COR-L47 (cell line): ENCODE measurements at regions not wholly inside any gene's neighbourhood (a gene's known extent, or its start where the extent isn't known, plus 50 kb on each side); places are given as distances from the start of the nearest gene placed in this dataset.

ENCODE experiments used
- DNase-seq: peaks from one replicate; lab custom pipeline; 2025; lab: John Stamatoyannopoulos, UW

DNA sequence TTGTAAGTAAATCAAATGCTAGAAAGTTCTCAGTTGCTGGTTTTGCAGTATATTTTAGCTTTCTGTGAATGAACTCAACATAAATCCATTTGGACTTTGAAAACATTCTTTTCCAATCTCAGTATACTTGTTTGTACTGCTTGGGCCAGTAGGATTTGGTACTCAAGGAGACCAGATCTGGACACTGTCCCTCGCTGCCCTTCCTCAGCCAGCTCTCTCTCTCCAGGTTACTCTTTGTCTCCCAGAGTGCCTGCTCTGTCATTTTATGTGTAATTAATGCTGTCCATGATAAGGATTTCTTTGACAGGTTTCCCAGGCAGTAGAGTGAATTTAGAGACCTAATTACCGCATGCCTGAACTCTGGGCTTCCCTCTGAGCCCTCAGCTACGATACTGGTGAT, 344.6 kb upstream of the SGCD start:
- no peak for DNase-seq

DNA sequence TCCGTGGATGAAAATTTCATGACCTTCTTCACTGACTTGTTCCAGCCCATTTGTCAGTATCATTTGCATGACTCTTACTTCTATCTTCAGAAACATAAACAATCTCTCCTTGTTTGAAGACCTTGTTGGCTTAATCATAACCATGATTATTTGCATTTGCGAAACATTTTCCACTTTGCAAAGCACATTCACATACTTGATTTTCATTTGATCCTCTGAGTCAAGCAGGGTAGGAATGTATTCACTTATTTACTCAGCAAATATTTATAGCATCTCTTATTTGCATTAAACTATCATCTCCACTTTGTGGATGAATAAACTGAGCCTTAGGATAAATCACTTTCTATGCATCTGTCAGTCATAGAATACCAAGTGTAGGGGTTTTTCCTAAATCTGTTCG, 343.0 kb upstream of the SGCD start:
- DNase-seq = no peak

- DNase-seq = no peak
These were observed 339.6 kb upstream of the SGCD start for GRCh38 chr5:155987265-155987810.

DNA sequence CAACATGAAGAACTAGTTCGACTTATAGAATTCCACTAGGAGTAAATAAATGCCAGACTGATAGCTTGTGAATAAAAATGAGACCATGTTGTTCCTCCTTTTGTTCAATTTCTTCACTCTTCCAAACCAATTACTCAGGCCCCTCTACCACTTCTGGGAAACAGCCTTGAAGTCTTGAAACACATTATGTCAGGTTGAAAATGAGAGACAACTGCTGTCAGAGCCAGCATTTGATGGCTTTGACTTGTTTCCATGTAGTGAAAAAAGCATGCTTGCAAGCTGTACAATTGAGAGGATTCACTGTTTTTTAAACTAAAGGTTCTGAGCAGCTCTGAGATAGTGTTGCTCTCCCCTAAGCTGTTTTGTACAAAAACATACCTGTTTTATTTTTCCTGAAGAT, 337.1 kb upstream of the SGCD start:
- DNase-seq = no peak

- DNase-seq = no peak
These were observed 330.8 kb upstream of the SGCD start for GRCh38 chr5:155996123-155996522.

GRCh38 chr5:155998257-155998656, 328.7 kb upstream of the SGCD start:
- DNase-seq = no peak

GRCh38 chr5:156000115-156000514, 326.8 kb upstream of the SGCD start:
- DNase-seq = no peak

- DNase-seq = no peak
These were observed 322.2 kb upstream of the SGCD start for GRCh38 chr5:156004754-156005153.

DNA sequence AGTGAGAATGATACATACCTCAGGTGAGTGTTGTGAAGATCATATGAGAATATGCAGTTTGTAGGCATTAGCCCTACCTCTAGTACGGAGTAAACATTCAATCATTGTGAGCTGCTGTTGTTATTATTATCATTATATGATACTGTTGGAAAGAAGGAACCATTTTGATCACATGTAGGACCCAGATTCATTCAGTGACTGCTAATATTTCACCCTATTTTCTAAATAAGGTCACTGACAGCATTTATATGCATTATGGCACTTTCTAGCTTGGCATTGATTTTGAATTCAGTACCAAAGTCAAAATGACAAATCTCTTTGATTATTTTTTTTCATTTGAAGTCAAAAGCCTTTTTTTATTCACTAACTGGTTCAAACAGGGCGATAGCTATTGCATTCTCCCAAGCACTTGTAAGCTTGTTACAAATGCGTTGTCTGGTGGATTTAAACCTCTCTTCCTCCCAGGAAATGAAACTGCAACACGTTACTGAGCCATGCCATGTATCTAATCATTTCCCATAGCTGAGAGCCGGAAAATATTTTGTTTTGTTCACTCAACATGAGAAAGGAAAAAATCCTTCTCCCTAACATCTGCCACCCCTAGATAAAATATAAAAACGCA, 320.8 kb upstream of the SGCD start:
- no peak for DNase-seq

GRCh38 chr5:156008844-156009243, 318.1 kb upstream of the SGCD start:
- no peak for DNase-seq

GRCh38 chr5:156009583-156009982, 317.4 kb upstream of the SGCD start:
- DNase-seq = no peak

DNA sequence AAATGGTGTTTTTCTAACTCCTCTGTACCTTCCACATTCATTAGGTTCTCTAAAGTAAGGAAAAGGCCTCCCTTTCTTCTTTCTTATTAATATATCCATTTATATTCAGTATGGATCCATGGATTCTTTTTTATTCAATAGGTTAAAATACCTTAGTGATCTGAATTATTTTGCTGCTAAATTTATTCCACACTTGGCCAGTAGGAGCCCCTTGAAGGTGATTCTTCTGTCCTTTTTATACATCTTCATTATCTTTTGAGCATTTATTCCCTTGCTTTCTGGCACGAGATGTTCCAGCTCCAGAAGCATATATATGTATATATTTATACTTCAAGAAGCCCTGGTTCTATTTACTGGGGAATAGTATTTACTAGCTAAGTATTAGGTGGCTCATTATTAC, 311.8 kb upstream of the SGCD start:
- no peak for DNase-seq

DNA sequence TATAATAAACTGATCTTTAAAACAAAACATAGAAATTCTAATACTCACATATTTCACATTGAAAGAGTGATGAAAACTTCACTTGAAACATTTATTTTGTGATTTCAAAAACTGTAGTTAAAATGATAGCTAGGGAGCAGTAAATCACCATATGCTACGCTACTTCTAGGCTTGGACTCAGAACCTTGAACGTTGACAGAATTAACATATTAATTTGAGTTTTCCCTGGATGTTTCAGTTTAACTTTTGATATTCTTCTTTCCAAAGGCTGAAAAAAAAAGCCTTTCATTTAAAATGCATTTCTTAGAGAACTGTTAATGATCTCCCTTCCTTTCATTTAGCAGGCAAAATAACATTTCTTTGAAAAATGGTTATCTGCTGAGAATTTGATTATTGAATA, 307.8 kb upstream of the SGCD start:
- DNase-seq = no peak

DNA sequence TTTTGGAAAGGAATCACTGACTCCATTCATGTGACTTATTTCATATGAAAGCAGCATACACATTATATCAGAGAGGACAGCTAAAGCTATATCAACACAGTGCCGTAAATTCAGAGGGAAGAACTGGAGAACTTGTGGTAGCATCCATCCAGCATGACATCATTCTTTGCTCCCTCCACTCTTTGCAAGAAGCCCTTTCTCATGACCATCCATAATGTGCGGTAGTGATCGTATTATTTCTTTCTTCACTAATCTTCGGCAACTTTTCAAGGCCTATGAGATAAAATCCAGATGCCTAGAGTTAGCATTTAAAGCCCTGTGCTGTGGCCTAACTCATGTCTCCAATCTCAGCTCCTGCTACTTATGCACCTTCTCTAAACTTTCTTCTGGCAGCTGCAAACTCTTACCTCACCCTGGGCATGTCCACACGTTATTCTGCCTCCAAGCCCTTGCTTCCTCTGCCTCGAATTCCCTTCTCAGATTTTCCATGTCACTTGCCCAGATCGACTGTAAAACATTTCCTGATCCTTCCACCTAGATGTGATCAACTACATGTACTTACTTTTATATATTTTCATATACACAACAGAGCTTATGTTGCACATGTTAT, 307.3 kb upstream of the SGCD start:
- DNase-seq = no peak

GRCh38 chr5:156020647-156021046, 306.3 kb upstream of the SGCD start:
- no peak for DNase-seq

DNA sequence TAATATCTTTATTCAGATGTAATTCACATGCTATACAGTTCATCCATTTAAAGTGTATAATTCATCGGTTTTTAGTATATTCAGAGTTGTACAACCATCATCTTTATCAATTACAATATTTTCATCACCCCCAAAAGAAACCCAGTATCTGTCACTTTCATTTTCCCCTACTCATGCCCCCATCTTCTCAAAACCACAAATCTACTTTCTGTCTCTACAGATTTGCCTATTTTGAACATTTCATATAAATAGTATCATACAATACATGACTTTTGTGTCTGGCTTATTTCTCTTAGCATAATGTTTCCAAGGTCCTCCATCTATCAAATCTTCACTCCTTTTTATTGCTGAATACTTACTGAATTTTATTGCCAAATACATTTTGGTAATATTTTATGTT, 305.1 kb upstream of the SGCD start:
- no peak for DNase-seq

DNA sequence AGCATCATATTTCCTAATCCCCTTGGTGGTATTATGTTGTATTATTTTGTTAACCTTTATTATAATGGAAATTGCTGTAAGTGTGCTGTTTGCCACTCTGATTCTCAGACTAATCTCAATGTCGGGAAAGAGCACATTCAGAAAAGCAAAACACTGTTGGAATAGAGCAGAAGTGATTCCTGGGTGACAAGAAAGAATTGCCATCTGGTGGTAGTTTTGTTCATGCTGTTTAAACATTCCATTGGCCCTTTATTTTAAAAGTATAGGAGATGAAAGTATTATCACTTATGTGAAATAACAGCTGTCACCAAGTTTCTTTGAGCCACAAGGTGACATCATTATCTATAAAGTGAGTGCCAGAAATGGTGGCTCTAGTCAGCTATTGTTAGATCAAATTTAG, 301.3 kb upstream of the SGCD start:
- DNase-seq = no peak

- no peak for DNase-seq
These were observed 295.8 kb upstream of the SGCD start for GRCh38 chr5:156031181-156031580.

GRCh38 chr5:156036640-156037039, 290.3 kb upstream of the SGCD start:
- DNase-seq = no peak

DNA sequence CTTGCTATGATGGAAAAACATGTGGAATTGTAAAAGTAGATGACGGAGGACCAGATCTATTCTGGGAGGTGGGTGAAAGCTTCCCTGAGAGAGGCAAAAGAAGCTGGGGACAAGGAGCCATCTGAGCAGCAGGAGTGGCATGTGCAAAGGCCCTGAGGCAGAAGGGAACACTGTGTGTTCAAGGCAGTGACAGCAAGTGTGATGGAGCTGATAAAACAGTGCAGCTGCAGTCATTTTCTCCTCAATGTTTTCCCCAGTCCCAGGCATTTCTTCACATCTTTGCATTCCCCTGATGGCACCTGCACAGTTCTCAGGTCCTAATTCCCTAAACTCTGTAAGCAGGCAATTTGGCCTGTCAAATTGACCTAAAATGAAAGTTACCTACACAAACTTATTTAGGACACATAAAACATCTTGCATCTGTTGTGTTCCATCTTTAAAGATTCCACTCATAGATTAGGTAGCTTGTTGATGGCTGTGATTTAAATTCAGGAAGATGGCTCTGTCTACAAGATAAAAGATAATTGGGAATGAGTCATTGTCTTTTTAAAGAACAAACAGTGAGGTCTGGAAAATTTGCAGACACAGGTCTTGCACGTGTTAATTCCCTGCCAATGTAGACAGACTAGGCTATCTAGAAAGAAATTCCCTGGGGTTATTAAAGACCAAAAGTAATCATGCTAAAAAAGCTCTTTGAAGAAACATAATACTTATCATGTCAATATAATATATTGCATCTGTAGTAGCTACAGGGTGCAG, 289.6 kb upstream of the SGCD start:
- DNase-seq = no peak

DNA sequence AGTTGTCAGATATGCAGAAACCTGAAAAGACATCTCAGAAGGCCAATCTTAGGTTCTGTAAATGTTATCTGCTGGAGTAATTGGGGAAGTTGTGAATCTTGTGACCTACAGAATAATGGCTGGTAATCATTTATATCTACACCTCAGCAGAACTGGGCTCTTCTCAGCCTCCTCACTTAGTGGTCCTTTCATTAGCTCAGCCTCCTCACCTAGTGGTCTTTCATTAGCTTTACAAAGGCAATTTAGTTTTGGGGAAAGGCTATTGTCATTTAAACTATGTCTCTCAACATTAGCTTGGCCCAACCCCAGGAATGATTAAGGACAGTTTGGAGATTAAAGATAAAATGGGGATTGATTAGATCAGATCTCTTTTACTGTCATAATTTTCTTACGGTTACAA, 284.2 kb upstream of the SGCD start:
- DNase-seq = no peak

DNA sequence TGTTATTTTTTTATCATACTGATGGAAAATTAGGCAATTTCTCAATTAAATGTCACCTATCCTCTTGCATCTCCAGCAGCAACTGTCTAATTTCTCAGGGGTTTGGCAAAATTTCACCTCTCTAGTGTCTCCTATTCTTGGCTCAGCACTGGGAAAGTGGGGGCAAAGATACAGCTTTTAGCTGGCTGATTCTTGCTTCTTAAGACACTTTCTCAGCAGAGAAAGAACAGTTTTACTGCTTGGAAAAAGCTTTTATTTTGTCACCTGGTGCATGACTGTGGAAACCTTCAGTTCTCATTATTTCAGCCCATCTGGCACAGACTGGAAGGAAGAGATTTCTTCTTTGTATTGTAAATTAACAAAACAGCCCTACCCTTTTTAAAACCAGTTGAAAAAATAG, 283.6 kb upstream of the SGCD start:
- DNase-seq = no peak

- no peak for DNase-seq
These were observed 275.0 kb upstream of the SGCD start for GRCh38 chr5:156051972-156052371.
